HEK293T (cell line): ENCODE measurements at regions not wholly inside any gene's neighbourhood (a gene's known extent, or its start where the extent isn't known, plus 50 kb on each side); places are given as distances from the start of the nearest gene placed in this dataset.

Source experiments
- ARNT ChIP-seq: fragments of 450-650 bp; IDR thresholded peaks from 2 replicates; pipeline ENCODE4 v1.6.1; 2017; ENCODE audit warnings: mild to moderate bottlenecking
- BHLHE40 ChIP-seq: fragments of 450-650 bp; IDR thresholded peaks from 2 replicates; pipeline ENCODE4 v1.6.1; 2016; ENCODE audit warnings: mild to moderate bottlenecking, moderate library complexity, borderline replicate concordance
- FOXK2 ChIP-seq: fragments of 450-650 bp; IDR thresholded peaks from 2 replicates; pipeline ENCODE4 v1.6.1; 2016; ENCODE audit warnings: mild to moderate bottlenecking
- HDGF ChIP-seq: fragments of 450-650 bp; IDR thresholded peaks from 2 replicates; pipeline ENCODE4 v1.6.1; 2017; ENCODE audit warnings: antibody characterized with exemption, borderline replicate concordance
- L3MBTL2 ChIP-seq: fragments of 450-650 bp; conservative IDR thresholded peaks from 2 replicates; pipeline ENCODE4 v1.6.1; 2016; ENCODE audit warnings: mild to moderate bottlenecking
- LEF1 ChIP-seq: fragments of 450-650 bp; IDR thresholded peaks from 2 replicates; pipeline ENCODE4 v1.6.1; 2017; ENCODE audit warnings: mild to moderate bottlenecking, borderline replicate concordance
- NFRKB ChIP-seq: fragments of 450-650 bp; IDR thresholded peaks from 2 replicates; pipeline ENCODE4 v1.6.1; 2016; ENCODE audit warnings: mild to moderate bottlenecking, moderate library complexity
- TARDBP ChIP-seq: fragments of 450-650 bp; IDR thresholded peaks from 2 replicates; pipeline ENCODE4 v1.6.1; 2016
- TF ChIP-seq, protein P1 (sequence below): fragments of 450-650 bp; IDR thresholded peaks from 2 replicates; pipeline ENCODE4 v1.6.1; 2016

- TF ChIP-seq, protein P1, sequence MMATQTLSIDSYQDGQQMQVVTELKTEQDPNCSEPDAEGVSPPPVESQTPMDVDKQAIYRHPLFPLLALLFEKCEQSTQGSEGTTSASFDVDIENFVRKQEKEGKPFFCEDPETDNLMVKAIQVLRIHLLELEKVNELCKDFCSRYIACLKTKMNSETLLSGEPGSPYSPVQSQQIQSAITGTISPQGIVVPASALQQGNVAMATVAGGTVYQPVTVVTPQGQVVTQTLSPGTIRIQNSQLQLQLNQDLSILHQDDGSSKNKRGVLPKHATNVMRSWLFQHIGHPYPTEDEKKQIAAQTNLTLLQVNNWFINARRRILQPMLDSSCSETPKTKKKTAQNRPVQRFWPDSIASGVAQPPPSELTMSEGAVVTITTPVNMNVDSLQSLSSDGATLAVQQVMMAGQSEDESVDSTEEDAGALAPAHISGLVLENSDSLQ, result no peak
- TF ChIP-seq L3MBTL2 (no peak), HDGF (no peak), ARNT (no peak), TARDBP (no peak), BHLHE40 (no peak), LEF1 (no peak), FOXK2 (no peak), NFRKB (no peak)
These were observed 70.6 kb upstream of the AKR1E2 start for GRCh38 chr10:4755286-4755989.
